K562 (cell line): ENCODE measurements at regions not wholly inside any gene's neighbourhood (a gene's known extent, or its start where the extent isn't known, plus 50 kb on each side); places are given as distances from the start of the nearest gene placed in this dataset.

Experiments used
- ATAC-seq: fragments of 200-7000 bp; cut with Tn5 transposase; 3 replicates; pipeline ENCODE4 v1.9.1; 2020; ENCODE audit warnings: moderate library complexity
- BruUV-seq: library from RNA; stranded (reverse); fragments of 400-500 nt; replicated peaks from 2 replicates; lab custom pipeline; 2021; lab: Mats Ljungman, UMichigan
- CTCF ChIA-PET: fragments of 300-600 bp; formaldehyde crosslinking; extraction: SDS; loops from one replicate; lab custom pipeline; 2021; ENCODE audit warnings: low intra/inter-chr PET ratio; lab: Yijun Ruan, JAX
- POLR2A ChIA-PET: fragments of 300-600, 350-650 bp; sonication (Branson Sonifier 250); formaldehyde crosslinking; extraction: SDS; loops from one replicate; lab custom pipeline; 2021; ENCODE audit warnings: antibody characterized with exemption, inconsistent platforms; lab: Yijun Ruan, JAX
- DNase-seq, 4 experiments: peaks; one replicate each; pipeline versions ENCODE4 v3.0.0 to v3.0.0-alpha.2; 2011 to 2018; ENCODE audit warnings: low spot score in 3 of 4, mixed read lengths in 3 of 4; ENCODE audit errors: extremely low read depth in 1 of 4
- FAIRE-seq: peaks from 2 replicates; lab custom pipeline; 2011; peaks lifted over from hg19 to GRCh38; lab: Jason Lieb, UNC
- H2AFZ ChIP-seq: 2 replicates; pipeline ENCODE4 v1.6.0; 2011; ENCODE audit warnings: low read depth, low read length, control low read depth, inconsistent platforms
- H3K27ac ChIP-seq: fragments of 200-600 bp; 3 replicates; pipeline ENCODE4 v1.8.0; 2011; ENCODE audit warnings: low read depth, mild to moderate bottlenecking, control low read depth, inconsistent platforms, low read length, moderate library complexity, mixed read lengths; ENCODE audit errors: extremely low read depth
- H3K27me3 ChIP-seq, 2 experiments: fragments of 300-600 bp in 1 of 2; 2 replicates in 1 of 2; 3 replicates in 1 of 2; pipeline versions ENCODE4 v1.6.0 to v1.8.0; 2011; ENCODE audit warnings: inconsistent platforms in 2 of 2, low read length in 2 of 2, mild to moderate bottlenecking in 1 of 2, mixed read lengths in 1 of 2, moderate library complexity in 1 of 2; ENCODE audit not compliant: control insufficient read depth in 2 of 2, insufficient read depth in 2 of 2
- H3K36me3 ChIP-seq: fragments of 300-600 bp; 3 replicates; pipeline ENCODE4 v1.8.0; 2011; ENCODE audit warnings: mild to moderate bottlenecking, low read length, inconsistent platforms; ENCODE audit not compliant: control insufficient read depth, insufficient read depth
- H3K4me1 ChIP-seq, 2 experiments: fragments of 200-600 bp in 1 of 2; replicated peaks in 1 of 2; 2 replicates in 1 of 2; 3 replicates in 1 of 2; pipeline versions ENCODE4 v1.5.1 to v1.8.0; 2011; ENCODE audit warnings: inconsistent platforms in 2 of 2, low read length in 2 of 2, mild to moderate bottlenecking in 1 of 2, mixed read lengths in 1 of 2, moderate library complexity in 1 of 2; ENCODE audit not compliant: control insufficient read depth in 2 of 2, insufficient read depth in 2 of 2
- H3K4me2 ChIP-seq: 2 replicates; pipeline ENCODE4 v1.6.1; 2011; ENCODE audit warnings: low read length, control low read depth, inconsistent platforms, mixed read lengths; ENCODE audit not compliant: insufficient read depth
- H3K4me3 ChIP-seq: fragments of 200-600 bp; sonication (generic), shearing (Covaris generic); 2 replicates; pipeline ENCODE4 v1.5.1; 2016; ENCODE audit warnings: control low read depth, inconsistent platforms
- H3K79me2 ChIP-seq: fragments of 200-600 bp; 3 replicates; pipeline ENCODE4 v1.8.0; 2011; ENCODE audit warnings: low read length, inconsistent platforms; ENCODE audit not compliant: control insufficient read depth, insufficient read depth
- H3K9ac ChIP-seq, 2 experiments: 2 replicates each; pipeline versions ENCODE4 v1.6.0 to v1.6.1; 2011; ENCODE audit warnings: low read depth in 2 of 2, low read length in 2 of 2, control low read depth in 1 of 2, inconsistent platforms in 1 of 2, mild to moderate bottlenecking in 1 of 2, mixed read lengths in 1 of 2; ENCODE audit not compliant: insufficient read depth in 1 of 2
- H3K9me1 ChIP-seq: one replicate; pipeline ENCODE4 v1.6.0; 2011; ENCODE audit warnings: inconsistent platforms, mild to moderate bottlenecking, low read length, moderate library complexity; ENCODE audit not compliant: control insufficient read depth, insufficient read depth
- H3K9me3 ChIP-seq: replicated peaks from 2 replicates; pipeline ENCODE4 v1.5.1; 2011; ENCODE audit warnings: low read depth, low read length, inconsistent platforms; ENCODE audit not compliant: control insufficient read depth, insufficient read depth
- H4K20me1 ChIP-seq: replicated peaks from 2 replicates; pipeline ENCODE4 v1.6.1; 2011; ENCODE audit warnings: low read length, inconsistent platforms, mixed read lengths; ENCODE audit not compliant: control insufficient read depth, insufficient read depth
- CBX1 ChIP-seq: sonication (generic); IDR thresholded peaks from 2 replicates; pipeline ENCODE4 v1.6.1; 2016; ENCODE audit warnings: antibody characterized with exemption, low read depth, mild to moderate bottlenecking
- ELF1 ChIP-seq: fragments of 200-800 bp; sonication (Bioruptor generic); IDR thresholded peaks from 2 replicates; pipeline ENCODE4 v1.6.1; 2016; ENCODE audit warnings: missing genetic modification characterization, missing compliant biosample characterization
- NUFIP1 ChIP-seq: fragments of 450-650 bp; IDR thresholded peaks from 2 replicates; pipeline ENCODE4 v1.6.1; 2018; ENCODE audit not compliant: partially characterized antibody
- RFX7 ChIP-seq: fragments of 250-450 bp; sonication (Bioruptor Pico); IDR thresholded peaks from 2 replicates; pipeline ENCODE4 v1.5.1; 2021; ENCODE audit warnings: mild to moderate bottlenecking
- TAL1 ChIP-seq: fragments of 450-650 bp; IDR thresholded peaks from 2 replicates; pipeline ENCODE4 v1.6.1; 2016; ENCODE audit warnings: mild to moderate bottlenecking
- ZNF224 ChIP-seq: sonication (generic); formaldehyde crosslinking; IDR thresholded peaks from 2 replicates; pipeline ENCODE4 v1.8.0; 2022; ENCODE audit warnings: mild to moderate bottlenecking, missing genetic modification reagents
- ZNF830 ChIP-seq: fragments of 250-450 bp; sonication (Bioruptor Pico); IDR thresholded peaks from 2 replicates; pipeline ENCODE4 v1.5.0; 2021; ENCODE audit warnings: mild to moderate bottlenecking
- WGBS: fragments of 100-300 bp; shearing (Covaris generic); methylation state at CpG from one replicate; pipeline ENCODE4 v1.1.6; 2016; ENCODE audit warnings: low coverage, mixed read lengths; ENCODE audit not compliant: insufficient coverage; ENCODE audit errors: missing lambda C conversion rate; 5-methylcytosine and 5-hydroxymethylcytosine counted together
- in situ Hi-C: fragments of 300-500 bp; cut with MboI; formaldehyde crosslinking; loops from 4 replicates; pipeline ENCODE4 v1.15.0; 2018; ENCODE audit warnings: inconsistent platforms, mixed read lengths
- intact Hi-C: fragments of 100-400 bp; cut with micrococcal nuclease; formaldehyde crosslinking; loops from 2 replicates; pipeline ENCODE4 v1.14.2; 2022
- TF ChIP-seq, protein P1 (sequence below), 3 experiments: IDR thresholded peaks in 2 of 3; conservative IDR thresholded peaks in 1 of 3; 2 replicates each; pipeline ENCODE4 v1.5.1; 2011 to 2012; ENCODE audit warnings: low read length in 3 of 3, mild to moderate bottlenecking in 3 of 3, control low read depth in 2 of 3, improper control_type of control experiment in 1 of 3, inconsistent platforms in 1 of 3, low read depth in 1 of 3, mixed read lengths in 1 of 3, moderate library complexity in 1 of 3; ENCODE audit not compliant: insufficient read depth in 2 of 3
- TF ChIP-seq, protein P2 (sequence below): fragments of 450-650 bp; conservative IDR thresholded peaks from 2 replicates; pipeline ENCODE4 v1.6.1; 2016; ENCODE audit warnings: missing genetic modification characterization, low read depth, mild to moderate bottlenecking, missing compliant biosample characterization, moderate library complexity

DNA sequence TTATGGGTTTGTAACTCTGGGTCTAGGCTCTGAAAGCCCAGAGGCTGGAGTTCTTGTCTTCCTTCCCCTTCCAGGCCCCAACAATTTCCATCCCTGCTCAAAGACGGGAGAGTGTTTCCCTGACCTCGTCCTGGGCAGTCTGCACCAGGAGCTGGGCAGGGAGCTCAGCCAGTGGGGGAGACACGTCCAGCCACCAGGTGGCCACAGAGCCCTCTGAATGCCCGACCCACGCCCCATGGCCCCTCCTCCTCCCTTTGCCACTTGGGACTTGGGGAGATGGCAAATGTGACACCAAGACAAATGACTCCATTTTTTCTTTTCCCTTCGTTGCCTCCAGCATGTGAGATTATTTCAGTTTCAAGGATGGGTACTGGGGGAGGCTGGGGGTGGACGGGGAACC is 159.9 kb upstream of the AJAP1 start:
- Histone ChIP-seq H3K4me3 (no peak overlapping the region), H3K4me1 (no peaks in the 10 kb centered on the region; a peak in 1 of 5 replicates), H3K36me3 (no peaks in the 10 kb centered on the region), H2AFZ (no peak overlapping the region), H3K27me3 (peaks cover 0 to 5% of the 10 kb centered on the region in 2 experiments; a peak in 2 of 5 replicates), H3K9me3 (no peaks in the 10 kb centered on the region; the same call in 1 of the 2 replicates), H3K4me2 (no peak overlapping the region), H4K20me1 (no peaks in the 10 kb centered on the region), H3K79me2 (no peaks in the 10 kb centered on the region), H3K27ac (no peak overlapping the region), H3K9me1 (no peaks in the 10 kb centered on the region), H3K9ac (no peak overlapping the region)
- CTCF ChIA-PET: no interaction called here
- TF ChIP-seq, protein P1, sequence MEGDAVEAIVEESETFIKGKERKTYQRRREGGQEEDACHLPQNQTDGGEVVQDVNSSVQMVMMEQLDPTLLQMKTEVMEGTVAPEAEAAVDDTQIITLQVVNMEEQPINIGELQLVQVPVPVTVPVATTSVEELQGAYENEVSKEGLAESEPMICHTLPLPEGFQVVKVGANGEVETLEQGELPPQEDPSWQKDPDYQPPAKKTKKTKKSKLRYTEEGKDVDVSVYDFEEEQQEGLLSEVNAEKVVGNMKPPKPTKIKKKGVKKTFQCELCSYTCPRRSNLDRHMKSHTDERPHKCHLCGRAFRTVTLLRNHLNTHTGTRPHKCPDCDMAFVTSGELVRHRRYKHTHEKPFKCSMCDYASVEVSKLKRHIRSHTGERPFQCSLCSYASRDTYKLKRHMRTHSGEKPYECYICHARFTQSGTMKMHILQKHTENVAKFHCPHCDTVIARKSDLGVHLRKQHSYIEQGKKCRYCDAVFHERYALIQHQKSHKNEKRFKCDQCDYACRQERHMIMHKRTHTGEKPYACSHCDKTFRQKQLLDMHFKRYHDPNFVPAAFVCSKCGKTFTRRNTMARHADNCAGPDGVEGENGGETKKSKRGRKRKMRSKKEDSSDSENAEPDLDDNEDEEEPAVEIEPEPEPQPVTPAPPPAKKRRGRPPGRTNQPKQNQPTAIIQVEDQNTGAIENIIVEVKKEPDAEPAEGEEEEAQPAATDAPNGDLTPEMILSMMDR (IDR thresholded peaks at IDR 0.05 in 2 of 3, conservative IDR thresholded peaks at IDR 0.05 in 1 of 3; ENCODE audit: insufficient read depth in 2 of 3, low read depth in 1 of 3, low read length in 3 of 3): peak; percentile 14 to 31 (median 17); a peak in 2 of 6 replicates
- no peak for TF ChIP-seq TAL1
- TF ChIP-seq ELF1 (tag): no peak
- intact Hi-C loops (no loop called here), in situ Hi-C loops (no loop called here)
- POLR2A ChIA-PET: no interaction called here
- no TSS peak for BruUV-seq
- no peak for ATAC-seq
- WGBS: 3% methylated on average over 7 of the region's 7 CpGs
- FAIRE-seq: no peak
- peak in 3 of 4 experiments; percentile 25 to 36 (median 30) for DNase-seq

DNA sequence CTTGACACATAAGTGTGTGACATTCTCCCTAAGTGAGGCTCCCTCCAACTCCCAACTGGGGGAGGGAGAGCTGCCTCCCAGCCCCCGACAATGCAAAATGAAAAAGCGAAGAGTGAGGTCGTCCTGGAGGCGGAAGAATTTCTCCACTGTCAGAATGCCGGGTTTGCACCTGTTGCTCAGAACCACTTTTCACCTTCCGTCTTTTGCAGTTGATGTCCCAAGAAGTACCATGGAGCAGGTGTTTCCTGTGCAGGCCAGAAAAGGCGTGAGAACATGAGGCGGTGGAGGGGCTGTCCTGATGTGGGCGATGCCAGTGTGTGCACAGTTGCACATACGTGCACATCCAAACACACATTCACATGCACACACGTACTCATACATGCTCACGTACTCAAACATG is 158.6 kb upstream of the AJAP1 start:
- no peaks in the 10 kb centered on the region for H3K79me2 ChIP-seq
- FAIRE-seq (no peak), ATAC-seq (no peak), DNase-seq (no peak)
- no peak overlapping the region for H3K9ac ChIP-seq
- no peaks in the 10 kb centered on the region; the same call in 1 of the 2 replicates for H3K9me3 ChIP-seq
- no peaks in the 10 kb centered on the region for H3K9me1 ChIP-seq
- H3K27ac ChIP-seq: no peak overlapping the region
- H4K20me1 ChIP-seq: no peaks in the 10 kb centered on the region
- POLR2A ChIA-PET: no interaction called here
- TF ChIP-seq RFX7 (CRISPR knock-in tag): no peak
- no peak for TF ChIP-seq ELF1 (tag)
- no peak for TF ChIP-seq ZNF224 (CRISPR knock-in tag)
- TF ChIP-seq NUFIP1: no peak
- TF ChIP-seq CBX1: no peak
- TF ChIP-seq, protein P2, sequence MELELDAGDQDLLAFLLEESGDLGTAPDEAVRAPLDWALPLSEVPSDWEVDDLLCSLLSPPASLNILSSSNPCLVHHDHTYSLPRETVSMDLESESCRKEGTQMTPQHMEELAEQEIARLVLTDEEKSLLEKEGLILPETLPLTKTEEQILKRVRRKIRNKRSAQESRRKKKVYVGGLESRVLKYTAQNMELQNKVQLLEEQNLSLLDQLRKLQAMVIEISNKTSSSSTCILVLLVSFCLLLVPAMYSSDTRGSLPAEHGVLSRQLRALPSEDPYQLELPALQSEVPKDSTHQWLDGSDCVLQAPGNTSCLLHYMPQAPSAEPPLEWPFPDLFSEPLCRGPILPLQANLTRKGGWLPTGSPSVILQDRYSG (tag): no peak
- TF ChIP-seq ZNF830: no peak
- peaks cover 0 to 12% of the 10 kb centered on the region in 2 experiments; a peak in 2 of 5 replicates for H3K27me3 ChIP-seq
- intact Hi-C loops: no loop called here
- under 1% methylated on average over 12 of the region's 12 CpGs for WGBS
- in situ Hi-C loops: no loop called here
- BruUV-seq: no TSS peak
- CTCF ChIA-PET: no interaction called here
- H3K4me2 ChIP-seq: no peak overlapping the region
- H2AFZ ChIP-seq: no peak overlapping the region
- H3K4me3 ChIP-seq: no peak overlapping the region
- H3K36me3 ChIP-seq: no peaks in the 10 kb centered on the region
- no peaks in the 10 kb centered on the region; a peak in 1 of 5 replicates for H3K4me1 ChIP-seq
